ENCODE measurements at regions not wholly inside any gene's neighbourhood (a gene's known extent, or its start where the extent isn't known, plus 50 kb on each side); places are given as distances from the start of the nearest gene placed in this dataset.

GRCh38 chr4:132076829-132077228 lies 1072.3 kb upstream of the PCDH10 start:
- Histone ChIP-seq H3K4ac (ENCODE audit: low read depth, low read length) (no peak overlapping the region), H2BK5ac (ENCODE audit: insufficient read length, low read length) (no peak overlapping the region), H2BK15ac (ENCODE audit: low read depth, low read length) (no peak overlapping the region), H4K20me1 (ENCODE audit: control insufficient read depth, insufficient read depth, insufficient read length) (no peaks in the 10 kb centered on the region), H3K14ac (ENCODE audit: insufficient read depth, low read length) (no peak overlapping the region), H3K27me3 (ENCODE audit: insufficient read depth, low read length) (no peaks in the 10 kb centered on the region), H2AK5ac (ENCODE audit: insufficient read length, low read length) (no peak overlapping the region), H3K79me2 (ENCODE audit: insufficient read depth, low read length) (no peaks in the 10 kb centered on the region), H2BK20ac (ENCODE audit: low read depth, low read length, poor library complexity, severe bottlenecking) (no peak overlapping the region), H3K9ac (ENCODE audit: extremely low read depth, insufficient read length, low read length) (no peak overlapping the region), H3K23me2 (ENCODE audit: insufficient read length, low read depth, low read length, poor library complexity, severe bottlenecking) (no peaks in the 10 kb centered on the region), H3K4me2 (ENCODE audit: insufficient read depth, insufficient read length, low read length) (no peak overlapping the region), H4K5ac (ENCODE audit: insufficient read length, low read depth, low read length) (no peak overlapping the region), H4K91ac (ENCODE audit: insufficient read length, low read depth, low read length) (no peak overlapping the region), H3K4me1 (ENCODE audit: insufficient read depth, low read length) (no peaks in the 10 kb centered on the region; the same call in 1 of the 2 replicates), H3K23ac (ENCODE audit: insufficient read length, low read depth, low read length) (no peak overlapping the region), H2AFZ (ENCODE audit: low read length) (no peak overlapping the region), H3K79me1 (ENCODE audit: insufficient read depth, low read depth, low read length, poor library complexity, severe bottlenecking) (no peaks in the 10 kb centered on the region), H2BK120ac (ENCODE audit: low read depth, low read length, poor library complexity, severe bottlenecking) (no peak overlapping the region), H3T11ph (ENCODE audit: low read length) (no peak overlapping the region), H2BK12ac (ENCODE audit: insufficient read length, low read depth, low read length) (no peak overlapping the region), H3K9me3 (ENCODE audit: control insufficient read depth, low read depth, low read length) (no peaks in the 10 kb centered on the region), H3K56ac (ENCODE audit: insufficient read length, low read depth, low read length) (no peak overlapping the region), H3K27ac (ENCODE audit: insufficient read length, low read depth, low read length) (no peak overlapping the region), H4K8ac (replicated peaks; ENCODE audit: insufficient read length, low read depth, low read length) (no peak overlapping the region), H3K18ac (ENCODE audit: insufficient read length, low read depth, low read length) (no peak overlapping the region)
- H3K9me3 Mint-ChIP-seq, result no peaks in the 10 kb centered on the region
- DNase-seq, result no peak
- no peaks in the 10 kb centered on the region for H3K36me3 Mint-ChIP-seq (ENCODE audit: insufficient read depth in 1 of 3, low read depth in 3 of 3)
- no CpG with 5 or more reads among the region's 2 CpGs for WGBS (ENCODE audit: extremely low coverage, insufficient read length, low lambda C conversion rate)
- peak; percentile 43; the same call in 2 of the 3 replicates for TF ChIP-seq CTCF (conservative IDR thresholded peaks at IDR 0.05)
- no peak overlapping the region for H3K27ac Mint-ChIP-seq
- H3K27me3 Mint-ChIP-seq (ENCODE audit: low read depth), result no peaks in the 10 kb centered on the region
- H3K4me1 Mint-ChIP-seq, result peaks cover 5 to 6% of the 10 kb centered on the region in 2 experiments; a peak in 2 of 4 replicates
- no peak overlapping the region for H3K4me3 Mint-ChIP-seq
